Putamen (tissue), 1 donor: ENCODE measurements at regions not wholly inside any gene's neighbourhood (a gene's known extent, or its start where the extent isn't known, plus 50 kb on each side); places are given as distances from the start of the nearest gene placed in this dataset.
A peak's percentile ranks its signal among the peaks of the same experiment; 100 is the strongest.
"Not testable (repeated sequence)": the region's sequence is repeated elsewhere in the genome, so short reads cannot be mapped to it uniquely, and the experiment has no call there.

ENCODE experiments used
- DNase-seq: peaks from one replicate; pipeline ENCODE4 v3.0.0-alpha.2; 2016; ENCODE audit warnings: low spot score

- DNase-seq: no peak
Measured at GRCh38 chr4:164318350-164318749, 435.6 kb upstream of the SMIM31 start.

GRCh38 chr4:164319688-164320087 is 434.2 kb upstream of the SMIM31 start:
- DNase-seq: no peak

GRCh38 chr4:164320847-164321246 is 433.1 kb upstream of the SMIM31 start:
- no peak for DNase-seq

- no peak for DNase-seq
Measured at GRCh38 chr4:164326056-164326455, 427.9 kb upstream of the SMIM31 start.

- no peak for DNase-seq
Measured at GRCh38 chr4:164337219-164337944, 416.5 kb upstream of the SMIM31 start.

- DNase-seq: no peak
Measured at GRCh38 chr4:164343472-164343976, 410.4 kb upstream of the SMIM31 start.

- DNase-seq: no peak
Measured at GRCh38 chr4:164345756-164346155, 408.2 kb upstream of the SMIM31 start.

GRCh38 chr4:164350061-164350460 is 403.9 kb upstream of the SMIM31 start:
- no peak for DNase-seq

GRCh38 chr4:164350716-164351115 is 403.2 kb upstream of the SMIM31 start:
- DNase-seq: not testable (repeated sequence)

- DNase-seq: no peak
Measured at GRCh38 chr4:164357957-164358356, 396.0 kb upstream of the SMIM31 start.

- DNase-seq: no peak
Measured at GRCh38 chr4:164358400-164358799, 395.5 kb upstream of the SMIM31 start.

- no peak for DNase-seq
Measured at GRCh38 chr4:164359881-164360280, 394.1 kb upstream of the SMIM31 start.

GRCh38 chr4:164368894-164369293 is 385.0 kb upstream of the SMIM31 start:
- DNase-seq: no peak

- DNase-seq: no peak
Measured at GRCh38 chr4:164373021-164373420, 380.9 kb upstream of the SMIM31 start.

GRCh38 chr4:164377277-164377676 is 376.7 kb upstream of the SMIM31 start:
- no peak for DNase-seq

- DNase-seq: no peak
Measured at GRCh38 chr4:164378361-164378760, 375.6 kb upstream of the SMIM31 start.

- DNase-seq: no peak
Measured at GRCh38 chr4:164379694-164380093, 374.2 kb upstream of the SMIM31 start.

- no peak for DNase-seq
Measured at GRCh38 chr4:164381859-164382258, 372.1 kb upstream of the SMIM31 start.

- no peak for DNase-seq
Measured at GRCh38 chr4:164383058-164383357, 370.9 kb upstream of the SMIM31 start.

- DNase-seq: peak; percentile 97
Measured at GRCh38 chr4:164383358-164384220, 370.3 kb upstream of the SMIM31 start.

GRCh38 chr4:164384416-164384815 is 369.5 kb upstream of the SMIM31 start:
- DNase-seq: peak; percentile 35

GRCh38 chr4:164396439-164396838 is 357.5 kb upstream of the SMIM31 start:
- no peak for DNase-seq

GRCh38 chr4:164402554-164402953 is 351.4 kb upstream of the SMIM31 start:
- no peak for DNase-seq
